HFFc6 (cell line): ENCODE measurements at regions not wholly inside any gene's neighbourhood (a gene's known extent, or its start where the extent isn't known, plus 50 kb on each side); places are given as distances from the start of the nearest gene placed in this dataset.

Experiments
- DNase-seq: peaks from one replicate; pipeline ENCODE4 v3.0.0-alpha.2; 2018
- H3K27ac Mint-ChIP-seq: 2 replicates; pipeline ENCODE4 v1.8.0; 2020; ENCODE audit warnings: mild to moderate bottlenecking, mixed read lengths
- H3K27me3 Mint-ChIP-seq: 2 replicates; pipeline ENCODE4 v1.8.0; 2021; ENCODE audit warnings: mild to moderate bottlenecking, moderate library complexity, mixed read lengths; ENCODE audit not compliant: insufficient read depth
- H3K36me3 Mint-ChIP-seq: 2 replicates; pipeline ENCODE4 v1.8.0; 2021; ENCODE audit warnings: low read depth, mixed read lengths
- H3K4me1 Mint-ChIP-seq: 2 replicates; pipeline ENCODE4 v1.8.0; 2020; ENCODE audit warnings: low read depth, mixed read lengths
- H3K4me3 Mint-ChIP-seq: 2 replicates; pipeline ENCODE4 v1.8.0; 2020; ENCODE audit warnings: mild to moderate bottlenecking, moderate library complexity, mixed read lengths
- H3K9me3 Mint-ChIP-seq: 2 replicates; pipeline ENCODE4 v1.8.0; 2020; ENCODE audit warnings: mild to moderate bottlenecking, mixed read lengths
- CTCF ChIP-seq: fragments of 200-600 bp; sonication (generic); IDR thresholded peaks from 2 replicates; pipeline ENCODE4 v1.5.0; 2021; ENCODE audit warnings: antibody characterized with exemption, mild to moderate bottlenecking

- Mint-ChIP-seq H3K4me3 (no peak overlapping the region), H3K9me3 (peaks cover 12% of the 10 kb centered on the region), H3K27me3 (peaks cover 3% of the 10 kb centered on the region), H3K36me3 (no peaks in the 10 kb centered on the region), H3K27ac (no peak overlapping the region), H3K4me1 (no peaks in the 10 kb centered on the region)
- DNase-seq, result no peak
- peak; percentile 29 for TF ChIP-seq CTCF
These were observed 93.7 kb upstream of the SRD5A2 start for GRCh38 chr2:31674446-31674845.

- DNase-seq, result no peak
- no peak for TF ChIP-seq CTCF
- Mint-ChIP-seq H3K4me3 (no peak overlapping the region), H3K27ac (no peak overlapping the region), H3K27me3 (no peaks in the 10 kb centered on the region), H3K4me1 (no peaks in the 10 kb centered on the region), H3K36me3 (no peaks in the 10 kb centered on the region), H3K9me3 (no peaks in the 10 kb centered on the region)
These were observed 86.1 kb upstream of the SRD5A2 start for GRCh38 chr2:31666878-31667277.

- no peaks in the 10 kb centered on the region for H3K9me3 Mint-ChIP-seq
- H3K36me3 Mint-ChIP-seq, result no peaks in the 10 kb centered on the region
- H3K27me3 Mint-ChIP-seq, result no peaks in the 10 kb centered on the region
- no peak overlapping the region for H3K27ac Mint-ChIP-seq
- no peak for TF ChIP-seq CTCF
- DNase-seq, result no peak
- no peak overlapping the region for H3K4me3 Mint-ChIP-seq
- no peaks in the 10 kb centered on the region for H3K4me1 Mint-ChIP-seq
These were observed 84.4 kb upstream of the SRD5A2 start for GRCh38 chr2:31664949-31665724.

GRCh38 chr2:31660812-31661335 lies 80.1 kb upstream of the SRD5A2 start:
- DNase-seq, result no peak
- no peaks in the 10 kb centered on the region for H3K4me1 Mint-ChIP-seq
- H3K27ac Mint-ChIP-seq, result no peak overlapping the region
- no peaks in the 10 kb centered on the region for H3K9me3 Mint-ChIP-seq
- H3K27me3 Mint-ChIP-seq, result peaks cover 2% of the 10 kb centered on the region
- no peaks in the 10 kb centered on the region for H3K36me3 Mint-ChIP-seq
- no peak for TF ChIP-seq CTCF
- H3K4me3 Mint-ChIP-seq, result no peak overlapping the region

- no peak overlapping the region for H3K27ac Mint-ChIP-seq
- no peak for DNase-seq
- no peak for TF ChIP-seq CTCF
- H3K4me1 Mint-ChIP-seq, result no peaks in the 10 kb centered on the region
- H3K36me3 Mint-ChIP-seq, result no peaks in the 10 kb centered on the region
- H3K9me3 Mint-ChIP-seq, result no peaks in the 10 kb centered on the region
- H3K27me3 Mint-ChIP-seq, result peaks cover 2% of the 10 kb centered on the region
- H3K4me3 Mint-ChIP-seq, result no peak overlapping the region
These were observed 79.4 kb upstream of the SRD5A2 start for GRCh38 chr2:31660165-31660564.
